ENCODE measurements at regions not wholly inside any gene's neighbourhood (a gene's known extent, or its start where the extent isn't known, plus 50 kb on each side); places are given as distances from the start of the nearest gene placed in this dataset.

DNA sequence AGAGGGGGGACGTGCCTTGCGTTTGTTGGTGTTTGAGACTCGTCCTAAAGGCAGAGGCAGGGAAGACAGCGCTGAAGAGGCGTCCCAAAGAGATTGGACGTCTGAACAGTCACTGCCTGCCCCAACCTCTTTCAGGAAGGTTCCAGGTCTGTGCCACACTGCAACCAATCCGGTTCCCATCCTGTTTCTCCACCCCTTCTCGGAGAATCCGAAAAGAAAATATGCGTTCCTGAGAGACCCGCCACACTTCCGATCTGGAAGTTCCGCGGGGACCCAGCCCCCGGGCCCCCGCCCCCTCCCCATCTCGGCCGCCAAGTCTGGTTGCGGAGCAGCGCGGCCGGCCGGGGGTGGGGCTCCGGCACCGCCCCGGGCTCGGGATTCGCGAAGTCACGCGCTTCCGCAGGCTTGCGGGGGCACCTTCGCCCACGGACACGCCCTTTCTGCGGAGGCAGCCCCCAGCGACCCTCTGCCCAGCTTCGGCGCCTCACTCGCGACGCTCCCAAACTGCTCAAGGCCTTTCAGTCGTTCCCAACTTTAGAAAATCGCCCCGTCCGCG is 124.5 kb upstream of the DPYD start:
- peak; percentile 70 for DNase-seq (ENCODE audit: low read depth)
- peak overlapping the region; percentile 83 for H3K4me3 ChIP-seq (ENCODE audit: low read length)
- TF ChIP-seq, protein P1, sequence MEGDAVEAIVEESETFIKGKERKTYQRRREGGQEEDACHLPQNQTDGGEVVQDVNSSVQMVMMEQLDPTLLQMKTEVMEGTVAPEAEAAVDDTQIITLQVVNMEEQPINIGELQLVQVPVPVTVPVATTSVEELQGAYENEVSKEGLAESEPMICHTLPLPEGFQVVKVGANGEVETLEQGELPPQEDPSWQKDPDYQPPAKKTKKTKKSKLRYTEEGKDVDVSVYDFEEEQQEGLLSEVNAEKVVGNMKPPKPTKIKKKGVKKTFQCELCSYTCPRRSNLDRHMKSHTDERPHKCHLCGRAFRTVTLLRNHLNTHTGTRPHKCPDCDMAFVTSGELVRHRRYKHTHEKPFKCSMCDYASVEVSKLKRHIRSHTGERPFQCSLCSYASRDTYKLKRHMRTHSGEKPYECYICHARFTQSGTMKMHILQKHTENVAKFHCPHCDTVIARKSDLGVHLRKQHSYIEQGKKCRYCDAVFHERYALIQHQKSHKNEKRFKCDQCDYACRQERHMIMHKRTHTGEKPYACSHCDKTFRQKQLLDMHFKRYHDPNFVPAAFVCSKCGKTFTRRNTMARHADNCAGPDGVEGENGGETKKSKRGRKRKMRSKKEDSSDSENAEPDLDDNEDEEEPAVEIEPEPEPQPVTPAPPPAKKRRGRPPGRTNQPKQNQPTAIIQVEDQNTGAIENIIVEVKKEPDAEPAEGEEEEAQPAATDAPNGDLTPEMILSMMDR (conservative IDR thresholded peaks at IDR 0.05; ENCODE audit: low read length), result no peak

DNA sequence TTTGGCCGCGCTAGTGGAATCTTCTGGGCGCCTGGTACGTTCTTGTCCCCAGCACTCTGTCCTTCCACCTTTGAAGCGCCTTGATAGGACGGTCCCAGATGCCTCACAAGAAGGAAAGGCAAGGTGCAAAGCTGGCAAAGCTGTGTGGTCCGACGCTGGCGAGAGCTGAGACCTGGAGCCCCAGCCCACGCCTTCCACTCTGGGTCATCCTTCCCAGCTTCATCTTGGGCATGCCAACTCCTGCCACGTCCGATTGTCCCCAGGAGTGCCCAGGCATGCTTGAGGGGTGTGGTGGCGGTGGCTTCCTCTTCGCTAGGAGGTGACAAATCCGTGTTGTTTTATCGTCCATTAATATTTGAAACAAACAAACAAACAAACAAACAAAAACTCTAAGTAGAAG is 123.9 kb upstream of the DPYD start:
- TF ChIP-seq, protein P1 (conservative IDR thresholded peaks at IDR 0.05; ENCODE audit: low read length), result no peak
- peak overlapping the region; percentile 83 for H3K4me3 ChIP-seq (ENCODE audit: low read length)
- no peak for DNase-seq (ENCODE audit: low read depth)

DNA sequence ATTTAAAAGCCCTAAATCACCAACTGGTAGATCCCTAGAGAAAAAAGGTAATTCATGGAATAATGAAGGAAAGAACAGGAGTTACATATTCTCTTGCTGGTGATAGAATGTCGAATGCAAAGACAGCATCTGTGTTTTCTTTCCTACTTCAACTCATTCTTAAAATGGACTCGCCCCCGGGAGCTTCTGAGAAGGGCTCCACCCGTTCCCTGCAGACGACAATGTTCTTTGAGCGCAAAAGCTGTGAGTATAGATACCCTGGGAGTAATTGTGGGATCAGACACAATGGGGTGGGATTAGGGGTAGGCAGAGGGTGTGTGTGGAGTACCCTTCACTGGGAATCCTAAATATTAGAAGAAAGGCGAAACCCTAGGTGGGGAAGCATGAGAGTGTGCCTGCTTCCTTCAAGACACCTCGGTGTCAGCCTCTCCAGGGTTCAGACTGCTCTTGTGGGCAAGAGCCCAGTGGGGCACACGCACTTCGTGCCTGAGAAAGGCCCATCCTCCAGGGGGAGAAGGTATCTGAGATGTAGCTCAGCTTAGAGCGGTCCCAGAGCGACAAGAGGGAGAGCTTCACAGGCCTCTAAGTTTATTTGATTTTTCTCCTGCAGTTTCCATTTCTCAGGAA is 123.3 kb upstream of the DPYD start:
- H3K4me3 ChIP-seq (ENCODE audit: low read length), result peak overlapping the region; percentile 83
- peak; percentile 17 for DNase-seq (ENCODE audit: low read depth)
- TF ChIP-seq, protein P1 (conservative IDR thresholded peaks at IDR 0.05; ENCODE audit: low read length), result no peak

DNA sequence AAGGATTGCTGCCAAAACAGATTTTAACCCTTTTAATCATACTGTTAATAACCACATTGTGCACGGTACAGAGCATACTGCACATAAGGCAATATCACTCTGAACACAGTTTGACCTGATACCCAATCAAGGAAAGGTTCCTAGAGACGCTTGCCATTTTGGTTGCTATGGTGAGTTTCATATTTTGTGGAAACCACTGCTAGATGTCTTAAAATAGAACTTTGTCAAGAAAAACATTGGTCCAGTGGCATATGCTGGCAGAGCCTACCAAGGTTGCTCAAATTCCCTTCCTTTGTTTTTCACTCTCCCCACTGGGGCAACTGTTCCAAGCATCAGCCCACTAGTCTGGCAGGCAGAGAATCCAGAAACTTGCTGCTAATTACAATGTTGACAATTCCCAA is 114.8 kb upstream of the DPYD start:
- no peak overlapping the region for H3K4me3 ChIP-seq (ENCODE audit: low read length)
- DNase-seq (ENCODE audit: low read depth), result peak; percentile 19
- TF ChIP-seq, protein P1 (conservative IDR thresholded peaks at IDR 0.05; ENCODE audit: low read length), result no peak

DNA sequence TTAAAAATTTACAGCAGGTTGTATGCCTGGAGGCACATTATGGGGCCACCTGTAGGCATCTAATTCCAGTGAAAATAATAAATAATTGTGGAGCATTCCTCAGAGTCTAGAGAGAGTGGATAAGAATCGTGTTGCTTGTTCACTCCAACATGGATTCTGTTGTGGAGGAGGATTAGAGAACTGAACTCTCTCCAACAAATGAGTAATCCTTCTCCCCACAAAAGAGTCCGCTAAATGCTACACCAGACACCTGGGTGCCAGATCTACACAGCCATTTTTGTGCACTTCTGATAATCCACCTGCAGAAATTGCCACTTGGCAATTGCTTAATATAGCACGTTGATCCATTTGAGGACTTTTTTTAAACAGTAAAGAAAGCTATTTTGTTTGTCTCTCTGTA is 113.7 kb upstream of the DPYD start:
- TF ChIP-seq, protein P1 (conservative IDR thresholded peaks at IDR 0.05; ENCODE audit: low read length), result no peak
- no peak overlapping the region for H3K4me3 ChIP-seq (ENCODE audit: low read length)
- peak; percentile 35 for DNase-seq (ENCODE audit: low read depth)

DNA sequence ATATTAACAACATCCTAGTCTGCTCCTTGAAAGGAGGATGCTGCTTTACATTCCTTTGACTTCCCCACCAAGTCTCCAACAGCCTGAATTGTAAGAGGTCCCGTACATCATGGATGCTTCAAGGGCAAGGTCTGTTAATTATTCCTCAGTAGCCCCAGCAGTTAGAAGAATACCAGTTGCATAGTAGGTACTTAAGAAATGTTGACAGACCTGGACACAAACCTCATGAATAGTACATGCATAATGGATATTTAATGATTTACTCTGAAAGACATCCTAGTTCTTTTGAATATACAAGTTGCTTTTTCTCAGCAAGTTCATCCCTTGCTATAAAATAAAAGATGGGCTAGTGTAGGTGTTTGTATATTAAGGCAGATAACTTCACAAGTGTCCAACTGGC is 112.1 kb upstream of the DPYD start:
- DNase-seq (ENCODE audit: low read depth), result no peak
- no peak overlapping the region for H3K4me3 ChIP-seq (ENCODE audit: low read length)
- TF ChIP-seq, protein P1 (conservative IDR thresholded peaks at IDR 0.05; ENCODE audit: low read length), result no peak

DNA sequence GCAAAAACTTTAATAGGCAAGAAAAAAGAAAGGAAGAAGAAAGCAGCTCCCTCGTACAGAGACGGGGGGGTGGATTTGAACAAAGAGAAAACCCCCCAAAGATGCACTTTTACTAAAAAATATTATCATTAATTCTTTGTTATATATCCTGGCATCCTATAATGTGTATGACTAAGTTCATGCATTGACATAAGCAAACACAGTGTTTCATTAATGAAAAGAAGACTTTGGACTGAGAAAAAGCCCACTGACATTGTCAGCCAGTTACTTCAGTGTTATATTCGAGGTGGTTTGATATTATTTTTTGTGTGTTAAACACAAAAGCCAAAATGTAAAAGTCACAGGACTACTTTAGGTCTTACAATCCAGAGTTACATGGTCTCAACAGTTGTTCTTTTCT is 110.1 kb upstream of the DPYD start:
- no peak overlapping the region for H3K4me3 ChIP-seq (ENCODE audit: low read length)
- TF ChIP-seq, protein P1 (conservative IDR thresholded peaks at IDR 0.05; ENCODE audit: low read length), result no peak
- no peak for DNase-seq (ENCODE audit: low read depth)

Measured in AG10803 (cell line).